SK-N-SH treated with all-trans-retinoic acid at 6 μM for 48 hours (cell line): ENCODE measurements at regions not wholly inside any gene's neighbourhood (a gene's known extent, or its start where the extent isn't known, plus 50 kb on each side); places are given as distances from the start of the nearest gene placed in this dataset.

Source experiments
- ATAC-seq: fragments of 200-7000 bp; cut with Tn5 transposase; 3 replicates; pipeline ENCODE4 v1.9.1; 2020; ENCODE audit warnings: mild to moderate bottlenecking, moderate library complexity
- ARNTL ChIP-seq: fragments of 450-650 bp; formaldehyde crosslinking; IDR thresholded peaks from 2 replicates; pipeline ENCODE4 v1.5.0; 2020; ENCODE audit warnings: low read depth, mild to moderate bottlenecking, moderate library complexity, borderline replicate concordance
- BACH2 ChIP-seq: fragments of 250-450 bp; sonication (Bioruptor Pico); IDR thresholded peaks from 2 replicates; pipeline ENCODE4 v1.9.0; 2021; ENCODE audit warnings: mild to moderate bottlenecking, borderline replicate concordance
- CREB5 ChIP-seq: fragments of 250-450 bp; sonication (Bioruptor Pico); IDR thresholded peaks from 2 replicates; pipeline ENCODE4 v1.5.1; 2020; ENCODE audit warnings: low read depth, mild to moderate bottlenecking, moderate library complexity
- CSDC2 ChIP-seq: fragments of 250-450 bp; sonication (Bioruptor Pico); IDR thresholded peaks from 2 replicates; pipeline ENCODE4 v1.5.0; 2020; ENCODE audit warnings: mild to moderate bottlenecking, moderate library complexity
- CSRNP3 ChIP-seq: fragments of 250-450 bp; sonication (Bioruptor Pico); IDR thresholded peaks from 2 replicates; pipeline ENCODE4 v1.5.1; 2021; ENCODE audit warnings: mild to moderate bottlenecking, moderate library complexity
- ESRRG ChIP-seq: fragments of 250-450 bp; sonication (Bioruptor Pico); IDR thresholded peaks from 2 replicates; pipeline ENCODE4 v1.6.1; 2021; ENCODE audit warnings: mild to moderate bottlenecking
- GLIS3 ChIP-seq: fragments of 250-450 bp; sonication (Bioruptor Pico); IDR thresholded peaks from 2 replicates; pipeline ENCODE4 v1.5.0; 2020; ENCODE audit warnings: mild to moderate bottlenecking, moderate library complexity
- ISL1 ChIP-seq: fragments of 250-450 bp; sonication (Bioruptor Pico); IDR thresholded peaks from 2 replicates; pipeline ENCODE4 v2.1.2; 2022; ENCODE audit warnings: mild to moderate bottlenecking, moderate library complexity
- OSR1 ChIP-seq: fragments of 250-450 bp; sonication (Bioruptor Pico); IDR thresholded peaks from 2 replicates; pipeline ENCODE4 v1.8.0; 2022; ENCODE audit warnings: moderate library complexity, mild to moderate bottlenecking, inconsistent platforms
- PATZ1 ChIP-seq: fragments of 250-450 bp; sonication (Bioruptor Pico); IDR thresholded peaks from 2 replicates; pipeline ENCODE4 v1.8.0; 2020; ENCODE audit warnings: mild to moderate bottlenecking, moderate library complexity, borderline replicate concordance
- POU6F1 ChIP-seq: fragments of 250-450 bp; sonication (Bioruptor Pico); IDR thresholded peaks from 2 replicates; pipeline ENCODE4 v1.8.0; 2021; ENCODE audit warnings: low read depth, mild to moderate bottlenecking, moderate library complexity, borderline replicate concordance
- PPARA ChIP-seq: fragments of 250-450 bp; sonication (Bioruptor Pico); IDR thresholded peaks from 2 replicates; pipeline ENCODE4 v1.5.0; 2020; ENCODE audit warnings: mild to moderate bottlenecking, borderline replicate concordance
- RARB ChIP-seq: fragments of 250-450 bp; sonication (Bioruptor Pico); IDR thresholded peaks from 2 replicates; pipeline ENCODE4 v1.8.0; 2021; ENCODE audit warnings: mild to moderate bottlenecking, moderate library complexity
- SNAI2 ChIP-seq: fragments of 250-450 bp; sonication (Bioruptor Pico); IDR thresholded peaks from 2 replicates; pipeline ENCODE4 v1.5.0; 2020; ENCODE audit warnings: mild to moderate bottlenecking, moderate library complexity
- TCF4 ChIP-seq: fragments of 250-450 bp; sonication (Bioruptor Pico); IDR thresholded peaks from 2 replicates; pipeline ENCODE4 v1.8.0; 2021; ENCODE audit warnings: mild to moderate bottlenecking, moderate library complexity, borderline replicate concordance
- TOX ChIP-seq: fragments of 250-450 bp; sonication (Bioruptor Pico); IDR thresholded peaks from 2 replicates; pipeline ENCODE4 v1.8.0; 2021; ENCODE audit warnings: mild to moderate bottlenecking, moderate library complexity, borderline replicate concordance
- TSHZ2 ChIP-seq: fragments of 250-450 bp; sonication (Bioruptor Pico); IDR thresholded peaks from 2 replicates; pipeline ENCODE4 v1.5.0; 2020; ENCODE audit warnings: mild to moderate bottlenecking, moderate library complexity
- ZC3H10 ChIP-seq: fragments of 250-450 bp; sonication (Bioruptor Pico); IDR thresholded peaks from 2 replicates; pipeline ENCODE4 v1.5.1; 2021; ENCODE audit warnings: mild to moderate bottlenecking, moderate library complexity
- ZFP3 ChIP-seq: fragments of 250-450 bp; sonication (Bioruptor Pico); IDR thresholded peaks from 2 replicates; pipeline ENCODE4 v1.5.0; 2020; ENCODE audit warnings: mild to moderate bottlenecking, moderate library complexity
- ZFP30 ChIP-seq: fragments of 450-650 bp; formaldehyde crosslinking; IDR thresholded peaks from 2 replicates; pipeline ENCODE4 v1.5.0; 2022; ENCODE audit warnings: mild to moderate bottlenecking, moderate library complexity
- ZNF565 ChIP-seq: fragments of 450-650 bp; formaldehyde crosslinking; conservative IDR thresholded peaks from 2 replicates; pipeline ENCODE4 v1.5.0; 2020; ENCODE audit warnings: low read depth, mild to moderate bottlenecking, moderate library complexity
- ZNF70 ChIP-seq: fragments of 450-650 bp; formaldehyde crosslinking; IDR thresholded peaks from 2 replicates; pipeline ENCODE4 v1.5.0; 2020; ENCODE audit warnings: mild to moderate bottlenecking, moderate library complexity
- ZNF8 ChIP-seq: fragments of 450-650 bp; formaldehyde crosslinking; IDR thresholded peaks from 2 replicates; pipeline ENCODE4 v1.5.0; 2020; ENCODE audit warnings: mild to moderate bottlenecking, moderate library complexity

GRCh38 chr6:121571455-121571854 lies 136.0 kb downstream of the GJA1 start:
- no peak for ATAC-seq
- TF ChIP-seq BACH2 (CRISPR knock-in tag): no peak
- no peak for TF ChIP-seq OSR1 (CRISPR knock-in tag)
- TF ChIP-seq SNAI2 (CRISPR knock-in tag): no peak
- no peak for TF ChIP-seq TSHZ2 (CRISPR knock-in tag)
- no peak for TF ChIP-seq CREB5
- TF ChIP-seq RARB (CRISPR knock-in tag): no peak
- no peak for TF ChIP-seq POU6F1
- no peak for TF ChIP-seq ZC3H10 (CRISPR knock-in tag)
- TF ChIP-seq ISL1: no peak
- no peak for TF ChIP-seq CSDC2
- TF ChIP-seq PPARA (CRISPR knock-in tag): no peak
- TF ChIP-seq GLIS3 (CRISPR knock-in tag): no peak
- no peak for TF ChIP-seq ZFP3
- no peak for TF ChIP-seq ARNTL (CRISPR knock-in tag)
- TF ChIP-seq ZNF565 (CRISPR knock-in tag): no peak
- TF ChIP-seq ZNF8 (CRISPR knock-in tag): no peak
- no peak for TF ChIP-seq PATZ1 (CRISPR knock-in tag)
- TF ChIP-seq ESRRG (CRISPR knock-in tag): no peak
- TF ChIP-seq, all 23 proteins: peak for 0

- no peak for TF ChIP-seq SNAI2 (CRISPR knock-in tag)
- no peak for TF ChIP-seq OSR1 (CRISPR knock-in tag)
- no peak for TF ChIP-seq RARB (CRISPR knock-in tag)
- TF ChIP-seq ZNF565 (CRISPR knock-in tag): no peak
- TF ChIP-seq ZFP3: no peak
- TF ChIP-seq TOX (CRISPR knock-in tag): no peak
- TF ChIP-seq ISL1: no peak
- no peak for TF ChIP-seq ARNTL (CRISPR knock-in tag)
- no peak for TF ChIP-seq CSRNP3 (CRISPR knock-in tag)
- TF ChIP-seq PATZ1 (CRISPR knock-in tag): no peak
- TF ChIP-seq TSHZ2 (CRISPR knock-in tag): no peak
- TF ChIP-seq ZFP30 (CRISPR knock-in tag): no peak
- no peak for TF ChIP-seq ZC3H10 (CRISPR knock-in tag)
- no peak for TF ChIP-seq TCF4 (CRISPR knock-in tag)
- no peak for TF ChIP-seq PPARA (CRISPR knock-in tag)
- TF ChIP-seq ZNF70 (CRISPR knock-in tag): no peak
- TF ChIP-seq CSDC2: no peak
- no peak for TF ChIP-seq GLIS3 (CRISPR knock-in tag)
- TF ChIP-seq POU6F1: no peak
- TF ChIP-seq ESRRG (CRISPR knock-in tag): no peak
- ATAC-seq: no peak
These were observed 138.0 kb downstream of the GJA1 start for GRCh38 chr6:121573481-121573880.
